HG03175 (cell line): ENCODE measurements at regions not wholly inside any gene's neighbourhood (a gene's known extent, or its start where the extent isn't known, plus 50 kb on each side); places are given as distances from the start of the nearest gene placed in this dataset.

Source experiments
- ATAC-seq: cut with Tn5 transposase; IDR thresholded peaks from one replicate; pipeline ENCODE4 v1.9.1; 2021; ENCODE audit warnings: mild to moderate bottlenecking, moderate library complexity; ENCODE audit not compliant: unreplicated experiment

DNA sequence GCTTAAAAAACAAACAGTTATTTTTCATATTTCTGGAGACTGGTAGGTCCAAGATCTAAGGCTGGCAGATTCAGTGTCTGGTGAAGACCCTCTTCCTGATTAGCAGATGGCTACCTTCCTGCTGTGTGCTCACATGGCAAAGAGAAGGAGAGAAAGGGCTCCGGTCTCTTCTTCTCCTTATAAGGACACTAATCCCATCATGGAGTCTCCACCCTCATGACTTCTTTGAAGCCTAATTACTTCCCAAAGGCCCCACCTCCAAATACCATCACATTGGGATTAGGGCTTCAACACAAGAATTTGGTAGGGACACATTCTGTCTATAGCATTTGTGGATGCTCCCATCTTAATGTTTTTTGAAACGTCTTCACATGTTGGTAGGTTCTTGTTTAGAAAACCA, 391.1 kb downstream of the TMEM161B start:
- no peak for ATAC-seq

- no peak for ATAC-seq
These were observed 391.6 kb downstream of the TMEM161B start for GRCh38 chr5:87877023-87877422.

DNA sequence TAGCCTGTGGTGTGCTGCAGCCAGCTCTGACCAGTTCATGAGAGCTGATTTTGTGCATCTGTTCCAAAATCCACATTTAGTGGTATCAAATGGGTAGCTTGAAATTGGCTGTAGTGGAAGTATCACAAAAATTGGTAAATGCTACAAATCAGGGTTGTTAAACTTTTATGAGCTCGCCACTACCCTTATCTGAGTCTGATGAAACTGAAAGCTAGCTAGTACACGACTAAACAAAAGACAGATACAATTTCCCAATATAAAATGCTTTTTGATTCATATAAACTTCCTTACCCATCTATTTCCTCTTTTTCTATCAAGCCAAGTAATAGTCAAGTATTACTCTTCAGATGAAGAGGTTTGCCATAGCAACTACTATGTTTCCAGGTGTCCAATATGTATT, 392.0 kb downstream of the TMEM161B start:
- ATAC-seq = no peak

GRCh38 chr5:87872986-87873385, 395.7 kb downstream of the TMEM161B start:
- no peak for ATAC-seq

DNA sequence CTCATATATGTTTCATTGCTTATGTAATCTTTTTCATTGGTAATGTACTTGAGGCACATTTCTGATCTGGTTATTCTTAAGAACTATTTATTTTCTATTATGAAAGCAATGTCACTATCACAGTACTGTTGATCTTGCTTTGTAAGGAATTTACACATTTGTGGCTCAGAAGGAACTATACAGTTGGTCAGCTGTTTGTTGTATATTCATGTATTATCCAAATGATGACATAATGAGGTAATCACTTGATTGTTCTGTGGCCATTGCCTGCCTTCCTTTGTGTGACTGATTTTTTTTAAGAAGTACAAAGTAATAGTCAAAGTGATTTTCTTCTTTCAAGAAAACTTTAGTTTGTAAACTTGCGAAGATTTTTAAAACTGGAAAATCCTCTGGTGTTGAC, 399.9 kb downstream of the TMEM161B start:
- ATAC-seq = no peak

GRCh38 chr5:87867281-87867680, 401.4 kb downstream of the TMEM161B start:
- ATAC-seq = no peak

- ATAC-seq = no peak
These were observed 415.1 kb downstream of the TMEM161B start for GRCh38 chr5:87853541-87853940.

- no peak for ATAC-seq
These were observed 417.0 kb downstream of the TMEM161B start for GRCh38 chr5:87851603-87852002.

GRCh38 chr5:87850843-87851242, 417.8 kb downstream of the TMEM161B start:
- no peak for ATAC-seq

GRCh38 chr5:87845734-87846133, 422.9 kb downstream of the TMEM161B start:
- ATAC-seq = no peak

- ATAC-seq = no peak
These were observed 423.8 kb downstream of the TMEM161B start for GRCh38 chr5:87844866-87845265.

DNA sequence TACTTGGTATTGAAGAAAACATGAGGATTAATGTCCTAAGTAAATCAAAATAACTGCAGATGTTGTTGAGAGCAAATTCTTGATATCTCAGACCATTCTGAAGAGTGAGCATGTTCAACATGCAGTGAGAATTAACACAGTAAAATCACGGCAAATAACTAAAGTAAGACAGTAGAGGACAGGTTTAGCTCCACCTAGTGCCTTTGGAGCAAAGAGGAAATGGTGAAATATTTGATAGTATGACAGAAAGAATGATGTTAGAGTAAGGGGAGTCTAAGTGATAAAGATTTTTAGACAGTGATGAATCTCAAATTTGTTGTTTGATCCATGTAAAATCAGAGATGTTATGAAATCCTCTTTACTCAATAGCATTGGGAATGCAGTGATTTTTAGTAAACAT, 424.2 kb downstream of the TMEM161B start:
- no peak for ATAC-seq

DNA sequence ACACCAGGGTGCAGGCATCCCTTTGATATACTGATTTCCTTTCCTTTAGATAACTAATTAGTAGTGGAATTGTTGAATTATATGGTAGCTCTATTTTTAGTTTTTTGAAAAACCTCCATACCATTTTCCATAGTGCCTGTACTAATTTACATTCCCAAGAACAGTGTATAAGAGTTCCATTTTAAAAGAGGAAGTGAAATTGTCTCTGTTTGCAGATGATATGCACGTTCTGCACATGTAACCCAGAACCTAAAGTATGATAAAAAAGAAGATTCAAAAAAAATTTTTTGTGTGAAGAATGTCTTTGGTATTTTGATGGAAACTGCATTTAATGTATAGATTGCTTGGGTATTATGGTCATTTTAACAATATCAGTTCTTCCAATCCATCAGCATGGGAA, 424.0 kb upstream of the CCNH start:
- no peak for ATAC-seq

DNA sequence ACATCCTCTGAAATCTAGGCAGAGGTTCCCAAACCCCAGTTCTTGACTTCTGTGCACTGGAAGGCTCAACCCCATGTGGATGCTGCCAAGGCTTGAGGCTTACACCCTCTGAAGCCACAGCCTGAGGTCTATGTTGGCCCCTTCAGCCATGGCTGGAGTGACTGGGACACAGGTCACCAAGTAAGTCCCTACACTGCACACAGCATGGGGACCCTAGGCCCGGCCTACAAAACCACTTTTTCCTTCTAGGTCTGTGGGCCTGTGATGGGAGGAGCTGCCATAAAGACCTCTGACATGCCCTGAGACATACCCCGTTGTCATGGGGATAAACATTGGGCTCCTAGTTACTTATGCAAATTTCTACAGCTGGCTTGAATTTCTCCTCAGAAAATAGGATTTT, 418.8 kb upstream of the CCNH start:
- no peak for ATAC-seq

GRCh38 chr5:87829217-87829551, 416.5 kb upstream of the CCNH start:
- no peak for ATAC-seq

DNA sequence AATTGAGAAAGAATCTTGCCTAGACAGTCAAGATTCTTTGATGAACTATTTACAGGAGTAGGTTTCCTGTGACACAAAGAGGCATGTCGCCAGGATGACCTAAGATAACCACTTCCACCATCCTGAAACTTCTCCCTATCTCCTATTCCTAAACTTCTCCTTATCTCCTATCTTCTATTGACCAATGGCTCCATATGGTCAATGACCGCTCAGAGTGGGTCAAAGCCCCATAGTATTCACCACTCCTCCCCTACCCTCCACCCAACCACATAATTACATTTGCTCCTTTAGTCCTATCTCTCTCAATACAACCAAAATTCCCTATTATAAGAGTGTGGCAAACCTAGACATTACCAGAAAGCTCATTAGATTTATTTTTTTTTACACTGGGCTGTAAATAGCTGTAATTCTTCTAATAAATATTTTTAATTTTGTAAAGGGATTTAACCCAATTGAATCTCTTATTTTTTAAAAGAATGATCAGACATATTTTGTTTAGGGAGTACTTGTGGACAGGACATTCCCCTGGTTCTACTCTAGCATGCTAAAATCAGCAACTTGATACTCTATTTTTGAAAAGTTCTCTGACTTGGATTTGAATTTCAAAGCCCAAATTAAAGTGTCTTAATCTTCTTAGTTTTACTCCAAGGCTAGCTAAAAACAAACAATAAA, 416.0 kb upstream of the CCNH start:
- ATAC-seq = no peak

DNA sequence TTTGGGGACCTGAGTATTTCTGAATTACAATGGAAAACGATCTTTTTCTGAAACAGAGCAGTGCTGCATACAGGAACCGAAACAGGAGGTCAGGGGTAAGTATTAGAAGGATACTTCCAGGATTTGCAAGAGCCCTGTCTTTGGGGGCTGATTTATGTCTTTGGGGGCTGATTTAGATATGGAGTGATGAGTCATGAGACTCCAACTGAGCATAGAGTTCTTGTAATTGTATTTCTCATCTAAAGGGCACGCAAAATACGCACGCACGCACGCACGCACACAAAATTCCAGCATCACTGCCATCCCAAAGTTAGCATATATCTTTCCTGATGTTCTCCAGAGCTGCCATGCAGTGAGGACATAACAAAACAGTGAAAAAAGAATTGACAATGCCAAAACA, 414.8 kb upstream of the CCNH start:
- no peak for ATAC-seq

DNA sequence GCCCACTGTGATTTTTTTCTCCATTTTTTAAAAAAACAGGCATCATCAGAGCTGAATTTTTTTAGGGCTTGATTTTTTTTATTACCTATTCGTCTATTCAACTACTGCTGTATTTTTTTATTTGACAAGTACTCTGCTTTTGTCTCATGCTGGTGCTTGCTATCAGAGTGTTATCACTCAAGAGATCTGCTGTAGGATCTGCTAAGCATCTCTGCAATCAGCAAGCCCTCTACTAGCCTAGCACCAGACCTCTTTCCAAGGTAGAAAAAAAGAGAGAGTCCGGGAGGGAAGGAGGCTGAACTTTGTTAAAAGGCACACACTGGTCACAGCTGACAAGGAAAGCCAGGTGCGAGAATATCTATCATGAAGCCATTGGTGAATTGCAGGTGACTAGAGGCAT, 413.8 kb upstream of the CCNH start:
- ATAC-seq = no peak

GRCh38 chr5:87825583-87825982, 412.9 kb upstream of the CCNH start:
- ATAC-seq = no peak

- no peak for ATAC-seq
These were observed 395.1 kb upstream of the CCNH start for GRCh38 chr5:87807783-87808182.

GRCh38 chr5:87803352-87803751, 390.6 kb upstream of the CCNH start:
- ATAC-seq = no peak

DNA sequence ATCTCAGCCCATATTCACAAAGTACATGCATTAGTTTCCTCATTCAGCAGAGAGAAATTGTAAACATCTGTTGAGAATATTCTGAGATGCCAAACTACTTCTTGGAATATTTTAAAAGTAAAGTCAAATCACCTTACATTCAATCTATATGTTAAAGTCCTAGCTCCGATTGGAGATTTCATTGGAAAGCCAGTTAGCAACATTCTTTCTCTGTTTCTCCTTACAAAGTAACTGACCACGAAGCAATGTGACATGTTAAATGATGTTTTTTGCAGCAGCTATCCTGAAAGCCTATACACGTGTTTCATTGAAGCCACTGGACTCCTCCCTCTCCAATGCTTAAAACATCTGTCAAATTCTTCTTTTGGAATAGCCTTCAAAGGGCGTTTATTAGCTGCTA, 379.1 kb upstream of the CCNH start:
- ATAC-seq = no peak

GRCh38 chr5:87788416-87788815, 375.7 kb upstream of the CCNH start:
- ATAC-seq = no peak
